ENCODE measurements at regions not wholly inside any gene's neighbourhood (a gene's known extent, or its start where the extent isn't known, plus 50 kb on each side); places are given as distances from the start of the nearest gene placed in this dataset.

- TF ChIP-seq ZNF407 (CRISPR knock-in tag; IDR thresholded peaks at IDR 0.05; ENCODE audit: not compliant biosample characterization) (no peak), ELF4 (CRISPR knock-in tag; IDR thresholded peaks at IDR 0.05; ENCODE audit: borderline replicate concordance) (no peak), PTBP1 (IDR thresholded peaks at IDR 0.05; ENCODE audit: low read depth, low read length, poor library complexity, severe bottlenecking) (no peak), JUND (CRISPR knock-in tag; IDR thresholded peaks at IDR 0.05) (peak; percentile 99), RELA (CRISPR knock-in tag; IDR thresholded peaks at IDR 0.05) (peak; percentile 69; the same call in 1 of the 2 replicates), E2F1 (CRISPR knock-in tag; IDR thresholded peaks at IDR 0.05) (no peak), U2AF1 (optimal IDR thresholded peaks at IDR 0.05; ENCODE audit: low read depth, low read length) (no peak), POLR2AphosphoS5 (IDR thresholded peaks at IDR 0.05; ENCODE audit: low read depth, low read length) (no peak), ZNF24 (IDR thresholded peaks at IDR 0.05) (no peak), CAMTA2 (CRISPR knock-in tag; IDR thresholded peaks at IDR 0.05; ENCODE audit: borderline replicate concordance) (no peak), ZNF720 (CRISPR knock-in tag; IDR thresholded peaks at IDR 0.05) (no peak), LBX2 (CRISPR knock-in tag; IDR thresholded peaks at IDR 0.05; ENCODE audit: borderline replicate concordance) (no peak), RFX3 (CRISPR knock-in tag; IDR thresholded peaks at IDR 0.05) (no peak), ZNF34 (CRISPR knock-in tag; IDR thresholded peaks at IDR 0.05; ENCODE audit: borderline replicate concordance) (peak; percentile 91; the same call in 1 of the 2 replicates), ZMYM2 (CRISPR knock-in tag; IDR thresholded peaks at IDR 0.05) (no peak), DRAP1 (CRISPR knock-in tag; IDR thresholded peaks at IDR 0.05) (peak; percentile 76), U2AF2 (IDR thresholded peaks at IDR 0.05; ENCODE audit: low read depth, low read length) (no peak), SP2 (CRISPR knock-in tag; IDR thresholded peaks at IDR 0.05) (no peak), ISL2 (CRISPR knock-in tag; IDR thresholded peaks at IDR 0.05) (peak; percentile 92), ZNF792 (CRISPR knock-in tag; IDR thresholded peaks at IDR 0.05) (peak; percentile 99)
These were observed 471.9 kb upstream of the TNP1 start (continued) for GRCh38 chr2:217331523-217332416.
